AG10803 (cell line): ENCODE measurements at regions not wholly inside any gene's neighbourhood (a gene's known extent, or its start where the extent isn't known, plus 50 kb on each side); places are given as distances from the start of the nearest gene placed in this dataset.

ENCODE experiments used
- DNase-seq: peaks from one replicate; pipeline ENCODE4 v3.0.0; 2010; ENCODE audit warnings: low read depth
- H3K4me3 ChIP-seq: 2 replicates; pipeline ENCODE4 v1.5.1; 2011; ENCODE audit warnings: mild to moderate bottlenecking, low read length, control low read depth
- CTCF ChIP-seq: conservative IDR thresholded peaks from 2 replicates; pipeline ENCODE4 v1.5.1; 2011; ENCODE audit warnings: mild to moderate bottlenecking, low read length, control low read depth, inconsistent platforms

GRCh38 chr18:8894823-8895222 is 189.5 kb downstream of the MTCL1 start:
- DNase-seq, result no peak
- no peak overlapping the region for H3K4me3 ChIP-seq
- no peak for TF ChIP-seq CTCF

GRCh38 chr18:8895341-8895740 is 190.0 kb downstream of the MTCL1 start:
- H3K4me3 ChIP-seq, result no peak overlapping the region
- peak; percentile 51 for DNase-seq
- no peak for TF ChIP-seq CTCF

- DNase-seq, result peak; percentile 99
- H3K4me3 ChIP-seq, result no peak overlapping the region
- TF ChIP-seq CTCF, result no peak
These were observed 190.7 kb downstream of the MTCL1 start for GRCh38 chr18:8895987-8896619.

GRCh38 chr18:8899000-8899399 is 193.6 kb downstream of the MTCL1 start:
- H3K4me3 ChIP-seq, result no peak overlapping the region
- peak; percentile 34 for DNase-seq
- no peak; the same call in 1 of the 2 replicates for TF ChIP-seq CTCF

- H3K4me3 ChIP-seq, result no peak overlapping the region
- TF ChIP-seq CTCF, result no peak
- DNase-seq, result no peak
These were observed 195.2 kb downstream of the MTCL1 start for GRCh38 chr18:8900552-8900951.

GRCh38 chr18:8901019-8901418 is 195.7 kb downstream of the MTCL1 start:
- H3K4me3 ChIP-seq, result no peak overlapping the region
- TF ChIP-seq CTCF, result no peak
- no peak for DNase-seq

GRCh38 chr18:8904316-8904715 is 198.2 kb upstream of the NDUFV2 start:
- no peak for DNase-seq
- H3K4me3 ChIP-seq, result no peak overlapping the region
- TF ChIP-seq CTCF, result no peak
